ENCODE measurements at regions not wholly inside any gene's neighbourhood (a gene's known extent, or its start where the extent isn't known, plus 50 kb on each side); places are given as distances from the start of the nearest gene placed in this dataset.

GRCh38 chr7:1295776-1296355 lies 63.2 kb downstream of the UNCX start:
- TF ChIP-seq CTCF (conservative IDR thresholded peaks at IDR 0.05; ENCODE audit: low read length): no peak
- no peak for TF ChIP-seq EZH2phosphoT487 (IDR thresholded peaks at IDR 0.05; ENCODE audit: borderline replicate concordance, low read depth, low read length)
